Uterus (tissue), 2 donors: ENCODE measurements at regions not wholly inside any gene's neighbourhood (a gene's known extent, or its start where the extent isn't known, plus 50 kb on each side); places are given as distances from the start of the nearest gene placed in this dataset.

Source experiments
- POLR2A ChIP-seq, 2 donors: fragments of 450-650 bp; IDR thresholded peaks; one replicate each; pipeline ENCODE4 v1.6.1; 2016; ENCODE audit warnings: antibody characterized with exemption in 2 of 2, mild to moderate bottlenecking in 1 of 2, moderate library complexity in 1 of 2
- TF ChIP-seq, protein P1 (sequence below), 4 experiments: fragments of 200-600 bp in 2 of 4; fragments of 450-650 bp in 2 of 4; sonication (generic) in 2 of 4; IDR thresholded peaks; one replicate each; pipeline ENCODE4 v1.5.1; 2016 to 2019; ENCODE audit warnings: antibody characterized with exemption in 4 of 4, mild to moderate bottlenecking in 2 of 4, moderate library complexity in 1 of 4

DNA sequence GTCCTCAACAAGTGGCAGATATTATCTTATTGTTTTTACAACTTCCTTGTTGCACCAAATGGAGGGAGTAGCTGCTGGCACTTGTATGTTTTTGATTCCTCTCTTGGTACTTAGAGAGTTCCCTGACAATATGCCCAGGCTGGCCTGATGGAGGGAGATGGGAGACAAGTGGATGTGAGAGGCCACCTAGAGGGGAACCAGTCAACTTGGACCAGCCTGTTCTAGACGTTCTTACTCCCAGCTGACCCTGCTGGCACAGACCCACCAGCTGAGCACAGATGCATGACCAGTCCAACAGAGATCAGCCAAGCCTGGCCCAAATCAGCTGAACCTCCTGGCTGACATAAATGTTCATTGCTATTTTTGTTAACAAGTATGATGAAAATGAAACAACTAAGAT, 60.9 kb upstream of the GDNF start:
- no peak for TF ChIP-seq POLR2A (IDR thresholded peaks at IDR 0.05)
- TF ChIP-seq, protein P1, sequence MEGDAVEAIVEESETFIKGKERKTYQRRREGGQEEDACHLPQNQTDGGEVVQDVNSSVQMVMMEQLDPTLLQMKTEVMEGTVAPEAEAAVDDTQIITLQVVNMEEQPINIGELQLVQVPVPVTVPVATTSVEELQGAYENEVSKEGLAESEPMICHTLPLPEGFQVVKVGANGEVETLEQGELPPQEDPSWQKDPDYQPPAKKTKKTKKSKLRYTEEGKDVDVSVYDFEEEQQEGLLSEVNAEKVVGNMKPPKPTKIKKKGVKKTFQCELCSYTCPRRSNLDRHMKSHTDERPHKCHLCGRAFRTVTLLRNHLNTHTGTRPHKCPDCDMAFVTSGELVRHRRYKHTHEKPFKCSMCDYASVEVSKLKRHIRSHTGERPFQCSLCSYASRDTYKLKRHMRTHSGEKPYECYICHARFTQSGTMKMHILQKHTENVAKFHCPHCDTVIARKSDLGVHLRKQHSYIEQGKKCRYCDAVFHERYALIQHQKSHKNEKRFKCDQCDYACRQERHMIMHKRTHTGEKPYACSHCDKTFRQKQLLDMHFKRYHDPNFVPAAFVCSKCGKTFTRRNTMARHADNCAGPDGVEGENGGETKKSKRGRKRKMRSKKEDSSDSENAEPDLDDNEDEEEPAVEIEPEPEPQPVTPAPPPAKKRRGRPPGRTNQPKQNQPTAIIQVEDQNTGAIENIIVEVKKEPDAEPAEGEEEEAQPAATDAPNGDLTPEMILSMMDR (IDR thresholded peaks at IDR 0.05): no peak
